ENCODE measurements at regions not wholly inside any gene's neighbourhood (a gene's known extent, or its start where the extent isn't known, plus 50 kb on each side); places are given as distances from the start of the nearest gene placed in this dataset.

- TF ChIP-seq CTCF (IDR thresholded peaks at IDR 0.05; ENCODE audit: low read length) (no peak), EZH2 (optimal IDR thresholded peaks at IDR 0.05; ENCODE audit: low read depth, low read length) (no peak)
These were observed 166.5 kb downstream of the PHETA1 start for GRCh38 chr12:111202237-111202915.

Data from MM.1S (cell line).